Limb (tissue), 2 donors: ENCODE measurements at regions not wholly inside any gene's neighbourhood (a gene's known extent, or its start where the extent isn't known, plus 50 kb on each side); places are given as distances from the start of the nearest gene placed in this dataset.
A peak's percentile ranks its signal among the peaks of the same experiment; 100 is the strongest.
"Not testable (repeated sequence)": the region's sequence is repeated elsewhere in the genome, so short reads cannot be mapped to it uniquely, and the experiment has no call there.

Experiments
- DNase-seq, 2 donors: peaks; one replicate each; pipeline ENCODE4 v3.0.0-alpha.2; 2016; ENCODE audit errors: extremely low spot score in 2 of 2

GRCh38 chr2:209299478-209299877 lies 124.4 kb upstream of the MAP2 start:
- not testable (repeated sequence) for DNase-seq

DNA sequence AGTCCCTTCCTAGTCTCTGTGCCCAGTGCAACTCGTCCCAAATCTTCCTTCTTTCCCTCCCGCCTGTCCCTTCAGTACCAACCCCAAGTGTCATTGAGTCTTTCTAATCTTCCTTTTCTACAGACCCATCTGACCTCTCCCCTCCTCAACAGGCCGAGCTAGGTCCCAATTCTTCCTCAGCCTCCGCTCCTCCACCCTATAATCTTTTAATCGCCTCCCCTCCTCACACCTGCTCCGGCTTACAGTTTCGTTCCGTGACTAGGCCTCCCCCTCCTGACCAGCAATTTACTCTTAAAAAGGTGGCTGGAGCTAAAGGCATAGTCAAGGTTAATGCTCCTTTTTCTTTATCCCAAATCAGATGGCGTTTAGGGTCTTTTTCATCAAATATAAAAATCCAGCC lies 123.1 kb upstream of the MAP2 start:
- not testable (repeated sequence) for DNase-seq

GRCh38 chr2:209305026-209305425 lies 118.8 kb upstream of the MAP2 start:
- DNase-seq: no peak

DNA sequence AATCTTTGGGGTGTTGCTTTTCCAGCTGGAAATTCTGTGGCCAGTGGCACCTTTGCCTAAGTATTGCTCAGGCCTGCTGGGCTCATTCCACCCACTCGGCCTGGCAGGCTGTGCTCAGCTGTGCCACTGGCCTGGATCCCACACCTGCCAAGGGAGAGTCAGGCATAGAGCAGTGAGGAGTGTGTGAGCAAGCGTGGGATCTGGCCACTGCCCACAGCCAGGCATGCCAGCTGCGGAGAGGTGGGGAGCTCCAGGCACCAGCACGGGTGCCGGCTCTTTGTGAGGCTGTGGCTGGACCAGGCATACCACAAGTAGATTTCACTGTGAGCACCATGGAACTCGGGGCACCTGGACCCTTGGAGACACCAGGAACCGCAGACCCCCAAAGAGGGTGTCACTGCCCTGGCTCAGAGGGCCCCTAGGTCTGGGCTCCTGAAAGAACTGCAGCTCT lies 118.1 kb upstream of the MAP2 start:
- no peak for DNase-seq

DNA sequence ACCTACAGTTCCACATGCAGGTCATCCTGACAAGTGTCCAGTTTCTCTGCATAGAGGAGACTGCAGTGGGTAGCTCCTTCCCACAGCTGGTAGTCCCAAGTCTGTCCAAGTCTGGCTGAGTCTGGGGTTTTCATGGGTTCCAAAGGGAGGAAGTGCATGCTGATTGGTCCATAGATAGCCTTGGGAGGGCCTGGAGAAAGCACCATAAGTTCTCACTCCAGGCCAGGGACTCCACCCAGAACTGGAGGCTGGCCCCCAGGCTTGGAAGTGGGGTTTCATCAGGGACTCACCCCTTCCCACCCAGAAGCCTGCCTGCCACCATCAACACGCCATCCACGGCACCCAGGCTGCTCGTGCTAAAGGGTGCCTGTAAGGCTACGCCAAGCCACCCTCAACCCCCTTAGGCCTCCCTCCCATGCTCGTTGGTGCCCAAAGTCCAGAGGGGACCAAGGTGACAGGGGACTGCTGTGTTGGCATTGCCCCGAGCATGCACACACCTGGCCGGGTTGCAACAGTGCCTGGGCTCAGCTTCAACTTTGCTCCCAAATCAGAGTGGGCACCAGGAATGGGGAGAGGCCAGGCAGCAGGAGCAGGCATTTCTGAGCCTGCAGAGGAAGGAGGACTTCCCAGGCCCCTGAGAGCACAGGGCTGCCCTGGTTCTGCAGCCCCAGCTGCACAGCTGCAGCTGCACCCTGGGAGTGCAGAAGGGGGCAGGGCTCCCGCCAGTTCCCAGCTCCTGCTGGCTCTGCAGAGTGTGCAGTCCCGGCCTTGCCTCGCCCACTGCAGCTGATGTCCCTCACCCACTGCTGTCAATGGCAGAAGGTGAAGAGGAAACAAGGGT lies 116.5 kb upstream of the MAP2 start:
- DNase-seq: no peak

GRCh38 chr2:209308415-209308814 lies 115.4 kb upstream of the MAP2 start:
- DNase-seq: no peak

GRCh38 chr2:209311948-209312347 lies 111.9 kb upstream of the MAP2 start:
- DNase-seq: no peak

DNA sequence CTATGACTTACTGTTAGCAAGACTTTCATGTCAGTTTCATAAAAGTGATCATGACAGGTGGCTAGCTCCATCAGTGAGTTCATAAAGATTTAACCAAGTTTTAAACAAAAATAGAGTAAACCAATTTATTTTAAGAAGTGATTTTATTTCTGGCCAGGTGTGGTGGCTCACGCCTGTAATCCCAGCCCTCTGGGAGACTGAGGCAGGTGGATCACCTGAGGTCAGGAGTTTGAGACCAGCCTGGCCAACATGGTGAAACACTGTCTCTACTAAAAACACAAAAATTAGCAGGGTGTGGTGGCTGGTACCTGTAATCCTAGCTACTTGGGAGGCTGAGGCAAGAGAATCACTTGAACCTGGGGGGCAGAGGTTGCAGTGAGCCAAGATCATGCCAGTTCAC lies 111.4 kb upstream of the MAP2 start:
- not testable (repeated sequence) for DNase-seq

DNA sequence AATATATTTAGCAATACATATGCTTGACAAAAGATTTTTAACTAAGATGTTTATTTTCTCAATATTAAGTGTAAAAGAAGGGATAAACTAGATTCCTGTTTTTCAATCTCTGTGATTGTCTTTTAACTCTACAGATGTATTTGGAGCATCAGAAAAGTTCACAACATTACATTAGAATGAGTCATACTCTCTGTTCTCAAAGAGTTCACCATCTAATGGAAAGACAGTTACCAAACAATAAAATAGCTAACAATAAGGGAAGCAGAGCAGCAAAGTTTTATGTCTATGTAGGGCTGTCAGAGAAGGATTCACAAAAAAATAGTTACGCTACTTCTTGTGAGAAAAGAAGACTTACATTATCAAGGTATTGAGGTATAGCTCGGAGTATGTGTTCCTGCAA lies 109.2 kb upstream of the MAP2 start:
- no peak for DNase-seq

DNA sequence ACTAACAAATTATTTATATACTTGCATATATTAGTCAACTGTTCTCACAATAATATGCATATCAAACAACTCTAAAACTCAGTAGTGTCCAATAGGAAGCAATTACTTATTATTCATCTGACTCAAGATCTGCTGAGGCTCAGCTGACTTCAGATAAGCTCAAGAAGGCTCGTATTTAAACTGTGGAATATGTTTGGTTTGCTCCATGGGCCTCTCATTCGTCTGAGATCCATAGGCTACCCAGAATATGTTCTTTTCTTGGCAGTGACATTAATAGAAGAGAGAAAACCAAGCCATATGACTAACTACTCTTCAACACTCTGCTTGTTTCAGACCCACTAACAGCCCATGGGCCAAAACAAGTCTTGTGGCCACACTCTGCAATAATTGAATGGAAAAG lies 107.7 kb upstream of the MAP2 start:
- no peak for DNase-seq

DNA sequence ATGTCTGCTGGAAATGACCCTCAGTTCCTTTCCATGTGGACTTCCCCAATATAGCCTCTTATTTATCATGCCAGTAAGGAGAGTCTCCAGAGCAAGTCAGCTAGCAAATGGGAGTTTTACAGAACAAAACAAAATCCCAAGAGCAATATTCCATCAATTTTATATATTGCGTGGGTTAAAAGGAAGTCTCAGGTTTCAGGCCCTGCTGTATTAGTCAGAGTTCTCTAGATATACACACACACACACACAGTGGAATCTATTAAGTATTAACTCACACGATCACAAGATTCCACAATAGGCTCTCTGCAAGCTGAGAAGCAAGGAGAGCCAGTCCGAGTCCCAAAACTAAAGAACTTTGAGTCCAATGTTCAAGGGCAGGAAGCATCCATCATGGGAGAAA lies 102.8 kb upstream of the MAP2 start:
- DNase-seq: no peak

DNA sequence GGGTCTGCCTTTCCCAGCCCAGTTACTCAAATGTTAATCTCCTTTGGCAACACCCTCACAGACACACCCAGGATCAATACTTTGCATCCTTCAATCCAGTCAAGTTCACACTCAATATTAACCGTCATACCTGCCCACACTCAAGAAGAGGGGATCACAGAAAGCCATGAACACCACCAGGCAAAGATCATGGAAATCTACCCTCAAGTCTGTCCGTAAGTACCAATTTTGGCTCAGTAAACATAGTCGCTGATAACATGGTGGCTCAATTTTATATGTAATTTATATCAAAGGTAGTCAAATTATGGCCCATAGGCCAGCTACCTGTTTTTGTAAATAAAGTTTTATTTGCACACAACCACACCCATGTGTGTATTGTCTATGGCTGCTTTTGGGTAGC lies 102.3 kb upstream of the MAP2 start:
- no peak for DNase-seq

GRCh38 chr2:209322041-209322440 lies 101.8 kb upstream of the MAP2 start:
- no peak for DNase-seq

DNA sequence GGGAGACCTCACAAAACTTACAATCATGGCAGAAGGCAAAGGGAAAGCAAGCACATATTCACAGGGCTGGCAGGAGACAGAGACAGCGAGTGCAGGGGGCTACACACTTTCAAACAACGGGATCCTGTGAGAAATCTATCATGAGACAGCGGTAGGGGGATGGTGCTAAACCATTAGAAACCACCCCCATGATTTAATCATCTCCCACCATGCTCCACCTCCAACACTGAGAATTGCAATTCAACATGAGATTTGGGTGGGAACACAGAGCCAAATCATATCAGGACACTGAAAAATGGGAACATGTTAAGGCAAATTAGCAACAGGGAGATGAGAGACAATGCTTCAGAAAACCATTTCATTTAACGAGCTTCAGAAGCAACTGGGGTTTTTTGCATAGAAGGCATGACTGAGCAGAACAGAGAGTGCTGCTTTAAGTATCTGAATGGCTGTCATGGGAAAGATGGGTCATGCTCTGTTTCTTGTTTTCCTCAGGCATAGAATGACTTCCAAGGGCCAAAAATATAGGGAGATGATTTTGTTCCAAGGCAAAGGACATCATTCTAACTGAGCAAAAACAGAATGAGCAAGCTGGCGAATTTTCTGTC lies 100.8 kb upstream of the MAP2 start:
- DNase-seq: no peak

DNA sequence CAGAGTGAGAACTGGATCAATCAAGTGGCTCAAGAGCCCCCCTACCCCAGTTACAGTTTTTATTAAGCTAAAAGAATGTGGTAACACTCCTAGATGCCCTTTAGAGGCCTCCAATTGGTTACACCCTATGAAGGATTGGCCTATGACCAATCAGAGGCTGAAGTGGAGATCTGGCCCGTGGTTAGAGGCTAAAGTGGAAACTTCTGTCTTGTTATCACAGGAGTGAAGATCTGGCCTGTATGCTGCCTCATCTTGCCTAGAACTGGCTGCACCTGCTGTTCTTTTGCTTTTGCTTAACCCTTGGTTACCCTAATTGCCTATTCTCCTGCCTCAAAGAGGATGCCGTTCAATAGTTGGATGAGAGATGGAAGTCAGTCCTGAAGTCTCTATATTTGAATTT lies 100.1 kb upstream of the MAP2 start:
- no peak for DNase-seq

- DNase-seq: no peak
Measured at GRCh38 chr2:209324281-209324680, 99.6 kb upstream of the MAP2 start.

- peak in 1 of 2 donors; percentile 20 for DNase-seq
Measured at GRCh38 chr2:209331291-209331844, 92.5 kb upstream of the MAP2 start.

- DNase-seq: peak; percentile 75
Measured at GRCh38 chr2:209334188-209335017, 89.4 kb upstream of the MAP2 start.

DNA sequence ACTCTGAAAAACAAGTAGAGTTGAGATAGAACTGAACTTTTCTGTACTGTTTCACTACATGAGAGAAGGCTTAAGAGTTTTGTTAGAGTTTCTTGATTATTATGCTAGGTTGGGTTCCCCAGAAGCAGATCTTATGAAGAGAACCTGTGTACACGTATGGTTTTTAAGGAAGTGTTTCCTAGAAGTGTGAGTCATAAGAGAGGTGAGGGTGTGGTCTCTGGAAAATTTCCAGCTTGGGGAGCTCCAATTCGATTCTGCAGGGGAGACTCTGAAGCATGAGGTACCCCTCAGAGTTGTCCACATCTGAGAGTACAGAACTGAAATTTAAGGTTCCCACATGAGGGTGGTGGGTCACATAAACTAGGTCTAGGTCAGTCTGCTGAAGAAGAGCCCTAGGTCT lies 83.3 kb upstream of the MAP2 start:
- DNase-seq: no peak

DNA sequence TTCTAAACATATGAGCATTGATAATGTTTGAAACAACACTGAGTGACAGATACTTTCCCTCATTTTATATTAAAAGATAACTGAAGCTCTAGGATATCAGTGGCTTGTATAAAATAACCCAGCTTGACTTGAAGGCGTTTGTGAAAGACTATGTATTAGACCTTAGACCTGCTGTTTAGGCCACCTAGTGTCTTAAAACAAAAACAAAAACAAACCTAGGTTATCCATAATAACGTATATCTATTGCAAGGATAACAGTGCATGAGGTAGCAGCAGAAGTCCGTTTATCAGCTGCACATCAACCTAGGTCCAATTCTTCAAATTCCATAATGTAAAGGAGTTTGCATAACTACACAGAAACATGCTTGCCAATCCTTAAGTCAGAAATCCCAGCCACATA lies 79.5 kb upstream of the MAP2 start:
- no peak for DNase-seq

GRCh38 chr2:209348433-209348832 lies 75.4 kb upstream of the MAP2 start:
- no peak for DNase-seq

DNA sequence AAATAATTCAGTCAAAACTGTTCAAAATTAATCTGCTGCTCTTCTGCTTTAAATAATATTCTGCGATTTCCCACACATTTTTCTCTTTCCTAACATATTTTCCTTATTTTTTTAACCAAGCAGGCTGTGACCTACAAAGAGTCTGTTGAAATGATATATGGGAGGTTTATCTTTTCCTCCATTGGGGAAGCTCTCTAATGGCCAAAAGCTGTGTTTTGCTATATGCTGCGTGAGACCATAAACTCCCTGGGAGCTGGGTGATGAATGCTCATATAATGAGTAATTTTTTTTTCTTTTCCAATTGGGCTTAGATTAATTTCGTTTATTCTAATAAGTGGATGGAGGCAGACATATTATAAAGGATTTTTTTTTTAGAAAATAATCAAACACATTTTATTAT lies 72.2 kb upstream of the MAP2 start:
- no peak for DNase-seq
